ENCODE measurements at regions not wholly inside any gene's neighbourhood (a gene's known extent, or its start where the extent isn't known, plus 50 kb on each side); places are given as distances from the start of the nearest gene placed in this dataset.

GRCh38 chr6:3535033-3535775 lies 78.4 kb upstream of the SLC22A23 start:
- no peak overlapping the region for H3K4me3 ChIP-seq
- H3K27ac ChIP-seq: no peak overlapping the region
- DNase-seq: no peak
- no peaks in the 10 kb centered on the region for H3K9me3 ChIP-seq
- no peaks in the 10 kb centered on the region for H3K27me3 ChIP-seq
- no peaks in the 10 kb centered on the region for H3K4me1 ChIP-seq
- H3K36me3 ChIP-seq: no peaks in the 10 kb centered on the region
- TF ChIP-seq CTCF (IDR thresholded peaks at IDR 0.05): no peak
- intact Hi-C loops (cut with DNase I): no loop called here
- H3K9ac ChIP-seq (ENCODE audit: low read depth in 2 of 2, low read length in 2 of 2): no peak overlapping the region

- no peaks in the 10 kb centered on the region for H3K4me1 ChIP-seq
- intact Hi-C loops (cut with DNase I): no loop called here
- H3K27me3 ChIP-seq: no peaks in the 10 kb centered on the region
- H3K36me3 ChIP-seq: no peaks in the 10 kb centered on the region
- no peak overlapping the region for H3K9ac ChIP-seq (ENCODE audit: low read depth in 2 of 2, low read length in 2 of 2)
- no peak overlapping the region for H3K27ac ChIP-seq
- no peaks in the 10 kb centered on the region for H3K9me3 ChIP-seq
- no peak for DNase-seq
- no peak overlapping the region for H3K4me3 ChIP-seq
- TF ChIP-seq CTCF (IDR thresholded peaks at IDR 0.05): no peak
Observed at GRCh38 chr6:3534599-3534998, 77.7 kb upstream of the SLC22A23 start.

GRCh38 chr6:3533981-3534380 lies 77.1 kb upstream of the SLC22A23 start:
- no peak overlapping the region for H3K9ac ChIP-seq (ENCODE audit: low read depth in 2 of 2, low read length in 2 of 2)
- no peaks in the 10 kb centered on the region for H3K4me1 ChIP-seq
- no peak overlapping the region for H3K4me3 ChIP-seq
- H3K27me3 ChIP-seq: no peaks in the 10 kb centered on the region
- intact Hi-C loops (cut with DNase I): no loop called here
- no peak for TF ChIP-seq CTCF (IDR thresholded peaks at IDR 0.05)
- no peaks in the 10 kb centered on the region for H3K9me3 ChIP-seq
- H3K36me3 ChIP-seq: no peaks in the 10 kb centered on the region
- DNase-seq: no peak
- no peak overlapping the region for H3K27ac ChIP-seq

GRCh38 chr6:3532296-3532916 lies 75.6 kb upstream of the SLC22A23 start:
- Histone ChIP-seq H3K27me3 (no peaks in the 10 kb centered on the region), H3K36me3 (no peaks in the 10 kb centered on the region), H3K27ac (no peak overlapping the region), H3K4me3 (no peak overlapping the region), H3K9me3 (no peaks in the 10 kb centered on the region), H3K9ac (ENCODE audit: low read depth in 2 of 2, low read length in 2 of 2) (no peak overlapping the region), H3K4me1 (no peaks in the 10 kb centered on the region)
- no peak for TF ChIP-seq CTCF (IDR thresholded peaks at IDR 0.05)
- intact Hi-C loops (cut with DNase I): no loop called here
- DNase-seq: no peak

- no peak overlapping the region for H3K27ac ChIP-seq
- no peak overlapping the region for H3K4me3 ChIP-seq
- H3K9me3 ChIP-seq: no peaks in the 10 kb centered on the region
- no peak for TF ChIP-seq CTCF (IDR thresholded peaks at IDR 0.05)
- H3K27me3 ChIP-seq: no peaks in the 10 kb centered on the region
- no peaks in the 10 kb centered on the region for H3K36me3 ChIP-seq
- intact Hi-C loops (cut with DNase I): no loop called here
- DNase-seq: peak; percentile 15
- H3K4me1 ChIP-seq: no peaks in the 10 kb centered on the region
- no peak overlapping the region for H3K9ac ChIP-seq (ENCODE audit: low read depth in 2 of 2, low read length in 2 of 2)
Observed at GRCh38 chr6:3531481-3531880, 74.6 kb upstream of the SLC22A23 start.

Measured in colonic mucosa (tissue), 4 donors.